ENCODE measurements at regions not wholly inside any gene's neighbourhood (a gene's known extent, or its start where the extent isn't known, plus 50 kb on each side); places are given as distances from the start of the nearest gene placed in this dataset.
A peak's percentile ranks its signal among the peaks of the same experiment; 100 is the strongest.

GRCh38 chr12:124389725-124390441 is 95.0 kb downstream of the RFLNA start:
- Histone ChIP-seq H3K9me3 (replicated peaks in 1 of 2; ENCODE audit: control insufficient read depth in 1 of 2, insufficient read depth in 1 of 2, low read length in 2 of 2) (no peaks in the 10 kb centered on the region), H3K27ac (ENCODE audit: low read depth in 1 of 2, low read length in 2 of 2) (peak overlapping the region; percentile 99 to 100), H3K4me2 (replicated peaks; ENCODE audit: extremely low read depth, low read length, poor library complexity, severe bottlenecking) (peak overlapping the region; percentile 88), H3K4me3 (replicated peaks in 1 of 3; ENCODE audit: low read depth in 2 of 3, low read length in 3 of 3) (peak overlapping the region; percentile 55 to 85 (median 61)), H2AFZ (ENCODE audit: insufficient read depth, low read depth, low read length, poor library complexity, severe bottlenecking) (no peak overlapping the region), H3K27me3 (ENCODE audit: control insufficient read depth in 2 of 2, insufficient read depth in 2 of 2, low read length in 2 of 2) (no peaks in the 10 kb centered on the region), H3K4me1 (ENCODE audit: control insufficient read depth in 1 of 2, insufficient read depth in 2 of 2, low read length in 2 of 2) (peaks cover 72 to 75% of the 10 kb centered on the region in 2 donors), H3K79me2 (ENCODE audit: insufficient read depth, low read length) (peaks cover 29% of the 10 kb centered on the region), H3K36me3 (replicated peaks in 1 of 2; ENCODE audit: control insufficient read depth in 1 of 2, insufficient read depth in 2 of 2, low read length in 2 of 2) (peaks cover 23 to 30% of the 10 kb centered on the region in 2 donors), H3K9ac (ENCODE audit: insufficient read depth, low read length, poor library complexity, severe bottlenecking) (peak overlapping the region; percentile 98), H4K20me1 (ENCODE audit: insufficient read depth, low read length) (peaks cover 59% of the 10 kb centered on the region)
- intact Hi-C loops (cut with micrococcal nuclease): loop anchor here (2.0 to 10.0 kb wide), 5 partner anchors 62 to 385 kb away; partner anchors contain the start of gene NCOR2 (in 1 of the 2)
- Mint-ChIP-seq H3K9me3 (peaks cover 0 to 1% (median 0%) of the 10 kb centered on the region in 7 donors), H3K27ac (peak overlapping the region; percentile 99 to 100 (median 100)), H3K36me3 (peaks cover 33 to 36% of the 10 kb centered on the region in 2 donors), H3K4me1 (peaks cover 60% of the 10 kb centered on the region), H3K4me3 (peak overlapping the region; percentile 96 to 98), H3K27me3 (ENCODE audit: low read depth in 3 of 3) (peaks cover 0 to 2% (median 2%) of the 10 kb centered on the region in 3 donors)
- no peak for DNase-seq
- no peak for TF ChIP-seq CTCF (IDR thresholded peaks at IDR 0.05)
- WGBS (ENCODE audit: insufficient coverage): 82% methylated on average over 14 of the region's 16 CpGs

GRCh38 chr12:124389138-124389724 is 94.3 kb downstream of the RFLNA start:
- H3K27ac ChIP-seq (ENCODE audit: low read depth in 1 of 2, low read length in 2 of 2): peak overlapping the region; percentile 99 to 100
- peaks cover 59% of the 10 kb centered on the region for H4K20me1 ChIP-seq (ENCODE audit: insufficient read depth, low read length)
- Mint-ChIP-seq H3K27ac (peak overlapping the region; percentile 85 to 100 (median 100)), H3K36me3 (peaks cover 32 to 36% of the 10 kb centered on the region in 2 donors), H3K4me1 (peaks cover 57% of the 10 kb centered on the region), H3K9me3 (peaks cover 0 to 1% (median 0%) of the 10 kb centered on the region in 7 donors), H3K27me3 (ENCODE audit: low read depth in 3 of 3) (peaks cover 0 to 2% (median 2%) of the 10 kb centered on the region in 3 donors), H3K4me3 (peak overlapping the region; percentile 91 to 98)
- peak overlapping the region; percentile 55 to 85 (median 61) for H3K4me3 ChIP-seq (replicated peaks in 1 of 3; ENCODE audit: low read depth in 2 of 3, low read length in 3 of 3)
- H3K9me3 ChIP-seq (replicated peaks in 1 of 2; ENCODE audit: control insufficient read depth in 1 of 2, insufficient read depth in 1 of 2, low read length in 2 of 2): no peaks in the 10 kb centered on the region
- peak overlapping the region; percentile 98 for H3K9ac ChIP-seq (ENCODE audit: insufficient read depth, low read length, poor library complexity, severe bottlenecking)
- intact Hi-C loops (cut with micrococcal nuclease): no loop called here
- WGBS (ENCODE audit: insufficient coverage): 10% methylated on average over 25 of the region's 39 CpGs
- no peaks in the 10 kb centered on the region for H3K27me3 ChIP-seq (ENCODE audit: control insufficient read depth in 2 of 2, insufficient read depth in 2 of 2, low read length in 2 of 2)
- no peak overlapping the region for H2AFZ ChIP-seq (ENCODE audit: insufficient read depth, low read depth, low read length, poor library complexity, severe bottlenecking)
- peak; percentile 66 to 83 (median 77) for DNase-seq
- peak; percentile 12 for TF ChIP-seq CTCF (IDR thresholded peaks at IDR 0.05)
- peaks cover 26% of the 10 kb centered on the region for H3K79me2 ChIP-seq (ENCODE audit: insufficient read depth, low read length)
- H3K4me1 ChIP-seq (ENCODE audit: control insufficient read depth in 1 of 2, insufficient read depth in 2 of 2, low read length in 2 of 2): peaks cover 68 to 69% of the 10 kb centered on the region in 2 donors
- peaks cover 23 to 30% of the 10 kb centered on the region in 2 donors for H3K36me3 ChIP-seq (replicated peaks in 1 of 2; ENCODE audit: control insufficient read depth in 1 of 2, insufficient read depth in 2 of 2, low read length in 2 of 2)
- H3K4me2 ChIP-seq (replicated peaks; ENCODE audit: extremely low read depth, low read length, poor library complexity, severe bottlenecking): peak overlapping the region; percentile 88
